ENCODE measurements at regions not wholly inside any gene's neighbourhood (a gene's known extent, or its start where the extent isn't known, plus 50 kb on each side); places are given as distances from the start of the nearest gene placed in this dataset.

- H3K27ac Mint-ChIP-seq = no peak overlapping the region
- no peaks in the 10 kb centered on the region for H3K9me3 ChIP-seq (ENCODE audit: control insufficient read depth, low read length)
- no peak overlapping the region for H3K4me3 ChIP-seq (ENCODE audit: low read length)
Observed at GRCh38 chr2:67079729-67080128, 317.4 kb upstream of the ETAA1 start.

GRCh38 chr2:67082813-67083212 lies 314.3 kb upstream of the ETAA1 start:
- H3K36me3 ChIP-seq (ENCODE audit: control insufficient read depth, insufficient read depth, low read length) = no peaks in the 10 kb centered on the region
- H3K9me3 ChIP-seq (ENCODE audit: control insufficient read depth, low read length) = no peaks in the 10 kb centered on the region
- no peak overlapping the region for H3K27ac ChIP-seq (ENCODE audit: low read depth, low read length)
- no peak overlapping the region for H3K27ac Mint-ChIP-seq
- peaks cover 6% of the 10 kb centered on the region for H3K9me3 Mint-ChIP-seq
- H3K36me3 Mint-ChIP-seq (ENCODE audit: low read depth) = no peaks in the 10 kb centered on the region
- no peak for TF ChIP-seq CTCF (conservative IDR thresholded peaks at IDR 0.05)
- H3K4me3 Mint-ChIP-seq = no peak overlapping the region
- peaks cover 3% of the 10 kb centered on the region for H3K27me3 Mint-ChIP-seq (ENCODE audit: insufficient read depth)
- H3K4me1 ChIP-seq (ENCODE audit: control insufficient read depth, insufficient read depth, low read length) = no peaks in the 10 kb centered on the region
- no peak overlapping the region for H3K9ac ChIP-seq (ENCODE audit: extremely low read depth, low read length, poor library complexity, severe bottlenecking)
- H3K4me1 Mint-ChIP-seq = no peaks in the 10 kb centered on the region
- no peak for DNase-seq
- no peaks in the 10 kb centered on the region for H3K27me3 ChIP-seq (ENCODE audit: control insufficient read depth, insufficient read depth, low read length, poor library complexity, severe bottlenecking)
- no peak overlapping the region for H3K4me3 ChIP-seq (ENCODE audit: low read length)

More at GRCh38 chr2:67079729-67080128, 317.4 kb upstream of the ETAA1 start:
- no peaks in the 10 kb centered on the region for H3K27me3 Mint-ChIP-seq (ENCODE audit: insufficient read depth)
- H3K9me3 Mint-ChIP-seq = peaks cover 6% of the 10 kb centered on the region
- no peaks in the 10 kb centered on the region for H3K4me1 Mint-ChIP-seq
- no peaks in the 10 kb centered on the region for H3K4me1 ChIP-seq (ENCODE audit: control insufficient read depth, insufficient read depth, low read length)
- no peak for TF ChIP-seq CTCF (conservative IDR thresholded peaks at IDR 0.05)
- no peaks in the 10 kb centered on the region for H3K36me3 Mint-ChIP-seq (ENCODE audit: low read depth)
- H3K36me3 ChIP-seq (ENCODE audit: control insufficient read depth, insufficient read depth, low read length) = no peaks in the 10 kb centered on the region
- no peaks in the 10 kb centered on the region for H3K27me3 ChIP-seq (ENCODE audit: control insufficient read depth, insufficient read depth, low read length, poor library complexity, severe bottlenecking)
- H3K4me3 Mint-ChIP-seq = no peak overlapping the region
- WGBS, 2 experiments (ENCODE audit: insufficient coverage in 1 of 2, insufficient read length in 1 of 2) = 85 to 100% methylated on average over 1 to 3 of the region's 3 CpGs
- no peak overlapping the region for H3K27ac ChIP-seq (ENCODE audit: low read depth, low read length)
- no peak overlapping the region for H3K9ac ChIP-seq (ENCODE audit: extremely low read depth, low read length, poor library complexity, severe bottlenecking)
- no peak for DNase-seq

GRCh38 chr2:67083951-67084350 lies 313.2 kb upstream of the ETAA1 start:
- Histone ChIP-seq H3K4me1 (ENCODE audit: control insufficient read depth, insufficient read depth, low read length) (no peaks in the 10 kb centered on the region), H3K4me3 (ENCODE audit: low read length) (no peak overlapping the region), H3K27ac (ENCODE audit: low read depth, low read length) (no peak overlapping the region), H3K36me3 (ENCODE audit: control insufficient read depth, insufficient read depth, low read length) (no peaks in the 10 kb centered on the region), H3K27me3 (ENCODE audit: control insufficient read depth, insufficient read depth, low read length, poor library complexity, severe bottlenecking) (no peaks in the 10 kb centered on the region), H3K9ac (ENCODE audit: extremely low read depth, low read length, poor library complexity, severe bottlenecking) (no peak overlapping the region), H3K9me3 (ENCODE audit: control insufficient read depth, low read length) (no peaks in the 10 kb centered on the region)
- 92 to 100% methylated on average over 2 of the region's 2 CpGs for WGBS, 2 experiments (ENCODE audit: insufficient coverage in 1 of 2, insufficient read length in 1 of 2)
- DNase-seq = no peak
- no peak for TF ChIP-seq CTCF (conservative IDR thresholded peaks at IDR 0.05)
- Mint-ChIP-seq H3K4me3 (no peak overlapping the region), H3K27me3 (ENCODE audit: insufficient read depth) (peaks cover 3% of the 10 kb centered on the region), H3K4me1 (no peaks in the 10 kb centered on the region), H3K36me3 (ENCODE audit: low read depth) (no peaks in the 10 kb centered on the region), H3K27ac (no peak overlapping the region), H3K9me3 (peaks cover 6% of the 10 kb centered on the region)
